Colonic mucosa (tissue), 4 donors: ENCODE measurements at regions not wholly inside any gene's neighbourhood (a gene's known extent, or its start where the extent isn't known, plus 50 kb on each side); places are given as distances from the start of the nearest gene placed in this dataset.

Experiments
- DNase-seq: peaks from one replicate; pipeline ENCODE4 v3.0.0-alpha.2; 2020
- H3K27ac ChIP-seq: fragments of 200-600 bp; one replicate; pipeline ENCODE4 v1.8.0; 2021
- H3K27me3 ChIP-seq: fragments of 200-600 bp; one replicate; pipeline ENCODE4 v1.8.0; 2021
- H3K36me3 ChIP-seq: fragments of 200-600 bp; one replicate; pipeline ENCODE4 v1.8.0; 2021
- H3K4me1 ChIP-seq: fragments of 200-600 bp; one replicate; pipeline ENCODE4 v1.8.0; 2021; ENCODE audit warnings: mild to moderate bottlenecking
- H3K4me3 ChIP-seq: fragments of 200-600 bp; one replicate; pipeline ENCODE4 v1.8.0; 2021
- H3K9ac ChIP-seq, 2 donors: one replicate each; pipeline ENCODE4 v1.7.0; 2013; ENCODE audit warnings: control low read depth in 2 of 2, low read depth in 2 of 2, low read length in 2 of 2
- H3K9me3 ChIP-seq: fragments of 200-600 bp; one replicate; pipeline ENCODE4 v1.8.0; 2021
- intact Hi-C: fragments of 100-400 bp; cut with DNase I; formaldehyde crosslinking; loops from one replicate; pipeline ENCODE4 v1.14.1; 2022
- TF ChIP-seq, protein P1 (sequence below): fragments of 200-600 bp; IDR thresholded peaks from one replicate; pipeline ENCODE4 v1.8.0; 2022; ENCODE audit warnings: antibody characterized with exemption, mild to moderate bottlenecking
- donor health status: healthy.
- donor health status: DM: no; HTN: no; CAD: no.
- donor health status: DM: no; HTN: no; CAD: no.

DNA sequence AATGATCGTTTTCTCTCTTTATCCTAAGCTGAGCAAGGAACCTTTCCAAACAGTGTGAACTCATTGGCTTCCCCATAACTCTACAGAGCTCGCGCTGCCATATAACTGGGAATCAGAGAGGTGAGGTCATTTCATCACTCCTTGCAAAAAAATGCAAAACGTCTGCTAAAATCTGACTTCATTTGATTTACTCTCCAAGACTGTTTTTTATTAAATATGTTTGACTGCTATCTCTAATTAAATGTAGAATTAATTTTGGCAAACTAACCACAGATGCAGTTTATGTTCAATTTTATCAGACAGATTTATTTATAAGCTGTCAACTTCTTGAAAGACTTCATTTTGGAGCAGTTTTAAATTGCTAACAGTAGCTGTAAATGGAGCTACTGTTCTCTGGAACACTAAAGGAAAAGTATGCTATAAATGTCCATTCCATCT lies 131.6 kb upstream of the SOX5 start:
- Histone ChIP-seq H3K4me3 (no peak overlapping the region), H3K27ac (no peak overlapping the region), H3K27me3 (no peaks in the 10 kb centered on the region), H3K9ac (no peak overlapping the region), H3K36me3 (no peaks in the 10 kb centered on the region), H3K9me3 (no peaks in the 10 kb centered on the region), H3K4me1 (no peaks in the 10 kb centered on the region)
- intact Hi-C loops, result no loop called here
- no peak for DNase-seq
- TF ChIP-seq, protein P1, sequence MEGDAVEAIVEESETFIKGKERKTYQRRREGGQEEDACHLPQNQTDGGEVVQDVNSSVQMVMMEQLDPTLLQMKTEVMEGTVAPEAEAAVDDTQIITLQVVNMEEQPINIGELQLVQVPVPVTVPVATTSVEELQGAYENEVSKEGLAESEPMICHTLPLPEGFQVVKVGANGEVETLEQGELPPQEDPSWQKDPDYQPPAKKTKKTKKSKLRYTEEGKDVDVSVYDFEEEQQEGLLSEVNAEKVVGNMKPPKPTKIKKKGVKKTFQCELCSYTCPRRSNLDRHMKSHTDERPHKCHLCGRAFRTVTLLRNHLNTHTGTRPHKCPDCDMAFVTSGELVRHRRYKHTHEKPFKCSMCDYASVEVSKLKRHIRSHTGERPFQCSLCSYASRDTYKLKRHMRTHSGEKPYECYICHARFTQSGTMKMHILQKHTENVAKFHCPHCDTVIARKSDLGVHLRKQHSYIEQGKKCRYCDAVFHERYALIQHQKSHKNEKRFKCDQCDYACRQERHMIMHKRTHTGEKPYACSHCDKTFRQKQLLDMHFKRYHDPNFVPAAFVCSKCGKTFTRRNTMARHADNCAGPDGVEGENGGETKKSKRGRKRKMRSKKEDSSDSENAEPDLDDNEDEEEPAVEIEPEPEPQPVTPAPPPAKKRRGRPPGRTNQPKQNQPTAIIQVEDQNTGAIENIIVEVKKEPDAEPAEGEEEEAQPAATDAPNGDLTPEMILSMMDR, result no peak

GRCh38 chr12:24080465-24080864 lies 131.0 kb upstream of the SOX5 start:
- no peak overlapping the region for H3K9ac ChIP-seq
- H3K27ac ChIP-seq, result no peak overlapping the region
- no peak overlapping the region for H3K4me3 ChIP-seq
- no peak for DNase-seq
- no peaks in the 10 kb centered on the region for H3K4me1 ChIP-seq
- no peaks in the 10 kb centered on the region for H3K36me3 ChIP-seq
- no peaks in the 10 kb centered on the region for H3K27me3 ChIP-seq
- TF ChIP-seq, protein P1, result no peak
- intact Hi-C loops, result no loop called here
- no peaks in the 10 kb centered on the region for H3K9me3 ChIP-seq

DNA sequence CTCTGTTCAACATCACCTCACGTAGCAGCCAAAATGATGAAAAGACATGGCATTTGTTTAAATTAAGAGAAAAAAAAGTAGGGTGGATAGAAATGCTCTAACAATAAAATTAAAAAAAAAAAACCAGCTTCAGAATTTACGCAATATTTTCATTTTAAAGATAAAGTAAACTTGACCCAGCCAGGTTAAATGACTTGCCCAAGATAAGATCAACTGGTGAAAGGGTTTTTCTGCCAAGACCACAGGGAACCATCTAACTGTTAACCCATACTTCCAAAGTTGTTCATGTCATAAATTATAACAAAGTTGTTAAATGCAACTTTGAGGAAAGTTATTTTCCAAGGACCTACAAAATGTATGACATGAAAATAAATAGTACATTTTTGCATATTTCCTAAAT lies 129.6 kb upstream of the SOX5 start:
- Histone ChIP-seq H3K4me1 (no peaks in the 10 kb centered on the region), H3K4me3 (no peak overlapping the region), H3K9me3 (no peaks in the 10 kb centered on the region), H3K9ac (no peak overlapping the region), H3K27me3 (no peaks in the 10 kb centered on the region), H3K36me3 (no peaks in the 10 kb centered on the region), H3K27ac (no peak overlapping the region)
- intact Hi-C loops, result no loop called here
- DNase-seq, result no peak
- TF ChIP-seq, protein P1, result no peak

DNA sequence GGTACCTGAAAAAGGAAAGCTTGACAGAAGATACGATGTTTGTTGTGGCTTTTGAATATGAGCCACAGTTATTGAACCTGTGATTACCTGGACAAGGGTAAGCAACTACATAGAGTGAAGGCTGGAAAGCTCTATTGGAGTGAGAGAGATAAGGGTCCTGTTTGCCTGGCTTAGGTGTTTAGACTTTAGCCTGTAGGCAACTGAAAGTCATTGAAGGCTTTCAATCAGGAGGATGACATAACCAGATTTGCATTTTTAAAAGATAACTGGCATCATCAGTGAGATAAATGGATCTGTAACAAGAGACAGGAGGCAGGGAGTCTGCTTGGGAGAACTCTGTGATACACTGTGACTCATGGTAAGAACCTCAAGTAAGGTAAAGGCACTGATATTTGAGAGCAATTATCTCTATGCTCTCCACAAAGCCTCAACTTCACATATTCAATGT lies 128.9 kb upstream of the SOX5 start:
- no peak overlapping the region for H3K27ac ChIP-seq
- no peaks in the 10 kb centered on the region for H3K27me3 ChIP-seq
- H3K4me3 ChIP-seq, result no peak overlapping the region
- H3K36me3 ChIP-seq, result no peaks in the 10 kb centered on the region
- intact Hi-C loops, result no loop called here
- H3K4me1 ChIP-seq, result no peaks in the 10 kb centered on the region
- no peak overlapping the region for H3K9ac ChIP-seq
- TF ChIP-seq, protein P1, result no peak
- no peaks in the 10 kb centered on the region for H3K9me3 ChIP-seq
- DNase-seq, result no peak

GRCh38 chr12:24077161-24077560 lies 127.7 kb upstream of the SOX5 start:
- H3K27me3 ChIP-seq, result no peaks in the 10 kb centered on the region
- H3K9me3 ChIP-seq, result no peaks in the 10 kb centered on the region
- no peak overlapping the region for H3K9ac ChIP-seq
- H3K36me3 ChIP-seq, result no peaks in the 10 kb centered on the region
- intact Hi-C loops, result no loop called here
- DNase-seq, result no peak
- no peaks in the 10 kb centered on the region for H3K4me1 ChIP-seq
- no peak overlapping the region for H3K4me3 ChIP-seq
- H3K27ac ChIP-seq, result no peak overlapping the region
- TF ChIP-seq, protein P1, result no peak

DNA sequence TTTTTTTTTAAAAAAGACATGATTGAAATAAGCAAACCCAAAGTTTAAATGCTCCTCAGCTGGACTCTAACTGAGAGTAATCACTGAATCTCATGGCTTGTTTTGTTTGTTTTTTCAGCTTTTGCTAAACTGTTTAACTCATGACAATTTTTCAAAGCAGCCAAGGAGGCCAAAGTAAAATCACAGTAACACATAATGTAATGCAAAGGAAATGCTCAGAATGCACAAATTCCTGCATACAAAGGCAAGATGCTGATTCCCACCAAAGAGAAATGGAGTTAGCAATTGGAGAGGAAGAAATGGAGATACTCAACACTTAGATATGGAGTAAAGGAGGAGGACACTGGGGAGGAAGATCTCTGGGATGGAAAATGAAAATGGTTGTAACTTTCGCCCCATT lies 126.2 kb upstream of the SOX5 start:
- Histone ChIP-seq H3K36me3 (no peaks in the 10 kb centered on the region), H3K27me3 (no peaks in the 10 kb centered on the region), H3K4me1 (no peaks in the 10 kb centered on the region), H3K27ac (no peak overlapping the region), H3K9me3 (no peaks in the 10 kb centered on the region), H3K9ac (no peak overlapping the region), H3K4me3 (no peak overlapping the region)
- intact Hi-C loops, result no loop called here
- no peak for DNase-seq
- TF ChIP-seq, protein P1, result no peak
